ENCODE measurements at regions not wholly inside any gene's neighbourhood (a gene's known extent, or its start where the extent isn't known, plus 50 kb on each side); places are given as distances from the start of the nearest gene placed in this dataset.
"Not testable (repeated sequence)": the region's sequence is repeated elsewhere in the genome, so short reads cannot be mapped to it uniquely, and the experiment has no call there.

GRCh38 chr7:81851413-81851812 is 81.6 kb upstream of the HGF start:
- H3K9me3 ChIP-seq (replicated peaks), result no peaks in the 10 kb centered on the region
- H3K4me1 ChIP-seq, result no peaks in the 10 kb centered on the region
- intact Hi-C loops (cut with micrococcal nuclease), result no loop called here
- TF ChIP-seq CTCF (IDR thresholded peaks at IDR 0.05; ENCODE audit: borderline replicate concordance), result no peak
- H3K27ac ChIP-seq (replicated peaks), result no peak overlapping the region
- no peak overlapping the region for H3K4me3 ChIP-seq
- DNase-seq, result no peak
- H3K27me3 ChIP-seq (ENCODE audit: low read depth), result no peaks in the 10 kb centered on the region
- no peaks in the 10 kb centered on the region for H3K36me3 ChIP-seq

- Histone ChIP-seq H3K27ac (replicated peaks) (peak overlapping the region; percentile 39), H3K36me3 (no peaks in the 10 kb centered on the region), H3K4me1 (no peaks in the 10 kb centered on the region), H3K27me3 (ENCODE audit: low read depth) (no peaks in the 10 kb centered on the region), H3K9me3 (replicated peaks) (peaks cover 7% of the 10 kb centered on the region), H3K4me3 (peak overlapping the region; percentile 18)
- intact Hi-C loops (cut with micrococcal nuclease), result no loop called here
- no peak for DNase-seq
- TF ChIP-seq CTCF (IDR thresholded peaks at IDR 0.05; ENCODE audit: borderline replicate concordance), result no peak
Measured at GRCh38 chr7:81846398-81846797, 76.6 kb upstream of the HGF start.

GRCh38 chr7:81845744-81846241 is 75.9 kb upstream of the HGF start:
- H3K9me3 ChIP-seq (replicated peaks), result peaks cover 7% of the 10 kb centered on the region
- H3K4me3 ChIP-seq, result peak overlapping the region; percentile 18
- H3K27me3 ChIP-seq (ENCODE audit: low read depth), result no peaks in the 10 kb centered on the region
- H3K27ac ChIP-seq (replicated peaks), result peak overlapping the region; percentile 39
- no peaks in the 10 kb centered on the region for H3K36me3 ChIP-seq
- no peak for TF ChIP-seq CTCF (IDR thresholded peaks at IDR 0.05; ENCODE audit: borderline replicate concordance)
- intact Hi-C loops (cut with micrococcal nuclease), result no loop called here
- no peaks in the 10 kb centered on the region for H3K4me1 ChIP-seq
- DNase-seq, result no peak

- H3K9me3 ChIP-seq (replicated peaks), result peaks cover 17% of the 10 kb centered on the region
- H3K4me3 ChIP-seq; DNase-seq; H3K36me3 ChIP-seq; intact Hi-C loops (cut with micrococcal nuclease); H3K27me3 ChIP-seq (ENCODE audit: low read depth); H3K27ac ChIP-seq (replicated peaks); H3K4me1 ChIP-seq: not testable (repeated sequence)
Measured at GRCh38 chr7:81843657-81844056, 73.8 kb upstream of the HGF start.

- H3K4me1 ChIP-seq, result no peaks in the 10 kb centered on the region
- no peak overlapping the region for H3K27ac ChIP-seq (replicated peaks)
- no peaks in the 10 kb centered on the region for H3K36me3 ChIP-seq
- DNase-seq, result no peak
- intact Hi-C loops (cut with micrococcal nuclease), result no loop called here
- H3K27me3 ChIP-seq (ENCODE audit: low read depth), result no peaks in the 10 kb centered on the region
- H3K4me3 ChIP-seq, result no peak overlapping the region
- peaks cover 17% of the 10 kb centered on the region for H3K9me3 ChIP-seq (replicated peaks)
- no peak for TF ChIP-seq CTCF (IDR thresholded peaks at IDR 0.05; ENCODE audit: borderline replicate concordance)
Measured at GRCh38 chr7:81842361-81842760, 72.5 kb upstream of the HGF start.

GRCh38 chr7:81839708-81840369 is 70.0 kb upstream of the HGF start:
- H3K9me3 ChIP-seq (replicated peaks), result peaks cover 17% of the 10 kb centered on the region
- intact Hi-C loops (cut with micrococcal nuclease), result no loop called here
- no peak for DNase-seq
- TF ChIP-seq CTCF (IDR thresholded peaks at IDR 0.05; ENCODE audit: borderline replicate concordance), result no peak
- H3K36me3 ChIP-seq, result no peaks in the 10 kb centered on the region
- no peaks in the 10 kb centered on the region for H3K27me3 ChIP-seq (ENCODE audit: low read depth)
- no peaks in the 10 kb centered on the region for H3K4me1 ChIP-seq
- H3K27ac ChIP-seq (replicated peaks), result no peak overlapping the region
- no peak overlapping the region for H3K4me3 ChIP-seq
